Breast epithelium (tissue), 3 donors: ENCODE measurements at regions not wholly inside any gene's neighbourhood (a gene's known extent, or its start where the extent isn't known, plus 50 kb on each side); places are given as distances from the start of the nearest gene placed in this dataset.

Experiments
- CTCF ChIP-seq, 3 donors: fragments of 450-650 bp; IDR thresholded peaks; one replicate each; pipeline ENCODE4 v1.5.1; 2016 to 2017; ENCODE audit warnings: antibody characterized with exemption in 3 of 3, mild to moderate bottlenecking in 3 of 3, moderate library complexity in 3 of 3
- POLR2A ChIP-seq: fragments of 450-650 bp; IDR thresholded peaks from one replicate; pipeline ENCODE4 v1.6.1; 2016; ENCODE audit warnings: antibody characterized with exemption, mild to moderate bottlenecking, moderate library complexity
- POLR2AphosphoS5 ChIP-seq, 3 donors: sonication (generic); formaldehyde crosslinking; IDR thresholded peaks; one replicate each; pipeline ENCODE4 v1.6.1; 2017; ENCODE audit warnings: antibody characterized with exemption in 3 of 3

- no peak for TF ChIP-seq POLR2A
- TF ChIP-seq CTCF (IDR thresholded peaks at IDR 0.05), result no peak
- no peak for TF ChIP-seq POLR2AphosphoS5 (IDR thresholded peaks at IDR 0.05)
These were observed 100.1 kb upstream of the OSR1 start for GRCh38 chr2:19458427-19459003.
